ENCODE measurements at regions not wholly inside any gene's neighbourhood (a gene's known extent, or its start where the extent isn't known, plus 50 kb on each side); places are given as distances from the start of the nearest gene placed in this dataset.

- no peak overlapping the region for H3K4me2 ChIP-seq (replicated peaks; ENCODE audit: extremely low read depth, low read length, poor library complexity, severe bottlenecking)
These were observed 129.8 kb downstream of the SLC7A11 start for GRCh38 chr4:138112389-138112788.

GRCh38 chr4:138111462-138112000, 130.6 kb downstream of the SLC7A11 start:
- peaks cover 0 to 5% (median 0%) of the 10 kb centered on the region in 3 donors for H3K27me3 Mint-ChIP-seq (ENCODE audit: low read depth in 3 of 3)
- H3K9me3 Mint-ChIP-seq: peaks cover 0 to 3% (median 0%) of the 10 kb centered on the region in 7 donors
- WGBS (ENCODE audit: insufficient coverage): no CpG with 5 or more reads among the region's 3 CpGs

More at GRCh38 chr4:138112389-138112788, 129.8 kb downstream of the SLC7A11 start:
- intact Hi-C loops (cut with micrococcal nuclease): no loop called here
- Histone ChIP-seq H3K27ac (ENCODE audit: low read depth in 1 of 2, low read length in 2 of 2) (no peak overlapping the region), H2AFZ (ENCODE audit: insufficient read depth, low read depth, low read length, poor library complexity, severe bottlenecking) (no peak overlapping the region), H3K27me3 (ENCODE audit: control insufficient read depth in 2 of 2, insufficient read depth in 2 of 2, low read length in 2 of 2) (no peaks in the 10 kb centered on the region), H3K79me2 (ENCODE audit: insufficient read depth, low read length) (no peaks in the 10 kb centered on the region), H3K36me3 (replicated peaks in 1 of 2; ENCODE audit: control insufficient read depth in 1 of 2, insufficient read depth in 2 of 2, low read length in 2 of 2) (no peaks in the 10 kb centered on the region), H3K4me1 (ENCODE audit: control insufficient read depth in 1 of 2, insufficient read depth in 2 of 2, low read length in 2 of 2) (no peaks in the 10 kb centered on the region), H4K20me1 (ENCODE audit: insufficient read depth, low read length) (no peaks in the 10 kb centered on the region), H3K9ac (ENCODE audit: insufficient read depth, low read length, poor library complexity, severe bottlenecking) (no peak overlapping the region), H3K9me3 (replicated peaks in 1 of 2; ENCODE audit: control insufficient read depth in 1 of 2, insufficient read depth in 1 of 2, low read length in 2 of 2) (peaks cover 0 to 6% of the 10 kb centered on the region in 2 donors), H3K4me3 (replicated peaks in 1 of 3; ENCODE audit: low read depth in 2 of 3, low read length in 3 of 3) (no peak overlapping the region)
- peaks cover 0 to 3% (median 0%) of the 10 kb centered on the region in 7 donors for H3K9me3 Mint-ChIP-seq
- no peak for TF ChIP-seq CTCF (IDR thresholded peaks at IDR 0.05)
- H3K4me3 Mint-ChIP-seq: no peak overlapping the region
- no peak for DNase-seq
- WGBS (ENCODE audit: insufficient coverage): no CpG with 5 or more reads among the region's 2 CpGs
- no peaks in the 10 kb centered on the region for H3K4me1 Mint-ChIP-seq
- no peaks in the 10 kb centered on the region for H3K36me3 Mint-ChIP-seq
- no peak overlapping the region for H3K27ac Mint-ChIP-seq
- peaks cover 0 to 5% (median 0%) of the 10 kb centered on the region in 3 donors for H3K27me3 Mint-ChIP-seq (ENCODE audit: low read depth in 3 of 3)

More at GRCh38 chr4:138111462-138112000, 130.6 kb downstream of the SLC7A11 start:
- Mint-ChIP-seq H3K36me3 (no peaks in the 10 kb centered on the region), H3K4me3 (no peak overlapping the region), H3K4me1 (no peaks in the 10 kb centered on the region), H3K27ac (no peak overlapping the region)
- Histone ChIP-seq H3K27ac (ENCODE audit: low read depth in 1 of 2, low read length in 2 of 2) (no peak overlapping the region), H3K4me2 (replicated peaks; ENCODE audit: extremely low read depth, low read length, poor library complexity, severe bottlenecking) (no peak overlapping the region), H4K20me1 (ENCODE audit: insufficient read depth, low read length) (no peaks in the 10 kb centered on the region), H3K9me3 (replicated peaks in 1 of 2; ENCODE audit: control insufficient read depth in 1 of 2, insufficient read depth in 1 of 2, low read length in 2 of 2) (peaks cover 0 to 6% of the 10 kb centered on the region in 2 donors), H3K27me3 (ENCODE audit: control insufficient read depth in 2 of 2, insufficient read depth in 2 of 2, low read length in 2 of 2) (no peaks in the 10 kb centered on the region), H3K4me3 (replicated peaks in 1 of 3; ENCODE audit: low read depth in 2 of 3, low read length in 3 of 3) (no peak overlapping the region), H3K79me2 (ENCODE audit: insufficient read depth, low read length) (no peaks in the 10 kb centered on the region), H2AFZ (ENCODE audit: insufficient read depth, low read depth, low read length, poor library complexity, severe bottlenecking) (no peak overlapping the region), H3K9ac (ENCODE audit: insufficient read depth, low read length, poor library complexity, severe bottlenecking) (no peak overlapping the region), H3K36me3 (replicated peaks in 1 of 2; ENCODE audit: control insufficient read depth in 1 of 2, insufficient read depth in 2 of 2, low read length in 2 of 2) (no peaks in the 10 kb centered on the region), H3K4me1 (ENCODE audit: control insufficient read depth in 1 of 2, insufficient read depth in 2 of 2, low read length in 2 of 2) (no peaks in the 10 kb centered on the region)
- intact Hi-C loops (cut with micrococcal nuclease): no loop called here
- no peak for DNase-seq
- no peak for TF ChIP-seq CTCF (IDR thresholded peaks at IDR 0.05)
